BE2C (cell line): ENCODE measurements at regions not wholly inside any gene's neighbourhood (a gene's known extent, or its start where the extent isn't known, plus 50 kb on each side); places are given as distances from the start of the nearest gene placed in this dataset.

Source experiments
- DNase-seq: peaks from one replicate; pipeline ENCODE4 v3.0.0-alpha.2; 2020
- H3K27me3 ChIP-seq: fragments of 250-450 bp; sonication (Bioruptor Pico); 2 replicates; pipeline ENCODE4 v1.5.1; 2020; ENCODE audit warnings: mild to moderate bottlenecking
- H3K36me3 ChIP-seq: fragments of 250-450 bp; sonication (Bioruptor Pico); 2 replicates; pipeline ENCODE4 v1.5.1; 2020; ENCODE audit warnings: mild to moderate bottlenecking
- H3K4me1 ChIP-seq: fragments of 250-450 bp; sonication (Bioruptor Pico); 2 replicates; pipeline ENCODE4 v1.5.1; 2020
- H3K4me3 ChIP-seq: 2 replicates; pipeline ENCODE4 v1.5.1; 2011; ENCODE audit warnings: low read depth, low read length
- H3K9me3 ChIP-seq: fragments of 250-450 bp; sonication (Bioruptor Pico); 2 replicates; pipeline ENCODE4 v1.5.1; 2020
- CTCF ChIP-seq: IDR thresholded peaks from 2 replicates; pipeline ENCODE4 v1.5.1; 2012; ENCODE audit warnings: mild to moderate bottlenecking, low read depth, low read length

DNA sequence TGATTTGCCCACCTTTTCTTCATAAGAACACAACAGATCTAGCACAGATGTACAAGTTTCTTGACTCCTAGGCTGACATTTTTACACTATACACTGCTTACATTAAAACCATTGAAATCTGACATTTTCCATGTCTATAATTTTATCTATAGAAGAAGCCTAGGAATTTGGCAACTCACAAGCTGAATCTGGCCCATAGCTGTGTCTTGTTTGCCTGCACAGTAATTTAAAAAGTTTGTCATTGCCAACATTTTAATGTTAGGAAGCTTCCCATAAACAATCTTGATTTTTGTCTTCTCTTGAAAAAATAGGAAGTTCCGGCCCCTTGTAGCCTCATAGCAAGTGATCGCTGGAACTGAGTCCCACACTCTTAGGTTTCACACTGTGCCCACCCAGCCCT, 394.6 kb upstream of the AZI2 start:
- H3K36me3 ChIP-seq: no peaks in the 10 kb centered on the region
- TF ChIP-seq CTCF: no peak
- DNase-seq: no peak

DNA sequence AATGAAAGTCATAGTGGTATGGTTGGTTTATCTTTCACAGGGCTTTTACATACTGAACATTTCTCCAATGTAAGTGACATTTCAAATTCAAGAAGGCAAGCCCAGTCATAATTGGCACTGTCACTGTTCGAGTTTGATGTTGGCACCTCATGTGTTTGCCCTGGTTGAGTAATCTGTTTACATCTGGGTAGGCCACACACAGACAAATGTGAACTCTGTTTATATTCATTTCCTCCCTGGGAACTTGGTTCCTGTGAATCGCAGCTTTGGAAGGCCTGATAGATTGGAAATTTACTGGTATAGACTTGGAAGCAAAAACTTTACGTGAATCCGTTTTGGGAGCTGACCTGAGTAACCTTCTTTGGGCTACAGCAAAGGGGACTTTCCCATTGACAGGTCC, 395.2 kb upstream of the AZI2 start:
- no peak for DNase-seq

More for the DNA sequence above, 394.6 kb upstream of the AZI2 start:
- Histone ChIP-seq H3K9me3 (no peaks in the 10 kb centered on the region), H3K27me3 (no peaks in the 10 kb centered on the region), H3K4me3 (no peak overlapping the region), H3K4me1 (no peaks in the 10 kb centered on the region; the same call in 1 of the 2 replicates)

GRCh38 chr3:28745436-28745835, 396.8 kb upstream of the AZI2 start:
- no peak for DNase-seq
- Histone ChIP-seq H3K27me3 (no peaks in the 10 kb centered on the region), H3K4me3 (no peak overlapping the region), H3K36me3 (no peaks in the 10 kb centered on the region), H3K9me3 (no peaks in the 10 kb centered on the region), H3K4me1 (no peaks in the 10 kb centered on the region; the same call in 1 of the 2 replicates)
- TF ChIP-seq CTCF: no peak

More for the DNA sequence above, 395.2 kb upstream of the AZI2 start:
- Histone ChIP-seq H3K4me1 (no peaks in the 10 kb centered on the region; the same call in 1 of the 2 replicates), H3K9me3 (no peaks in the 10 kb centered on the region), H3K4me3 (no peak overlapping the region), H3K27me3 (no peaks in the 10 kb centered on the region), H3K36me3 (no peaks in the 10 kb centered on the region)
- TF ChIP-seq CTCF: no peak

DNA sequence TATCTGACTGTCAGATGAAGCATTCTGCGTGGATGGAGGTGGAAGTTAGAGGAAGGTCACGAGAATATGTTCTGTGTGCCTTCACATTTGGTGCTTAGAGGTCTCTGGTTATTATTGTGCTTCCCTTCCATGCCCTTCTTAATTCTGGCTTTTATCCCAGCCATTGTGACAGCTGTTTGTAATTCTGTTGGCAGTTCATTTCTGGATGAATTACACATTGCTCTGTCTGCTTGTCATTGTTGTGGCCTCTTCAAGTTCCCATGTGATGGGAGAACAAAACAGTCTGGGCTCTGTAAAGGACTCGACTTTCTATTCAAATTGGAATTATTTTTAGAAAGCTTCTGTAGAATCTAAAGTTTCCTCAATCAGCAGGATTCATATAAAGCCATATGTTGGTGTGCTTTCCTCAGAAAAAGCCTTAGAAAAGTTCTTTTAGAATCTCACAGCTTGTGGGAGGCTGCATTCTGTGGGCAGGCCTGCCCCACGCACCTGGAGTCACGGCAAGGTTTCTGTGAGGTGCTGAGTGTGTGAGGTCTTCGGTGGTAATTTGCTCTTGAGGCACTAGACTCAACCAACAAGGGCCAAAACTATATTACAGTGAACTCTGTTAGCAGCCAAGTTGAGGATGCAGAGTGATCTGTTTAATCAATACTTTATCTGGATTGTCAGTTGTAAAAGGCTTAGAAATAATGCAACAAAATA, 397.4 kb upstream of the AZI2 start:
- Histone ChIP-seq H3K4me3 (no peak overlapping the region), H3K9me3 (no peaks in the 10 kb centered on the region), H3K36me3 (no peaks in the 10 kb centered on the region), H3K4me1 (no peaks in the 10 kb centered on the region; the same call in 1 of the 2 replicates), H3K27me3 (no peaks in the 10 kb centered on the region)
- no peak for DNase-seq
- TF ChIP-seq CTCF: no peak

GRCh38 chr3:28746990-28747389, 398.4 kb upstream of the AZI2 start:
- H3K4me1 ChIP-seq: no peaks in the 10 kb centered on the region; the same call in 1 of the 2 replicates
- TF ChIP-seq CTCF: no peak
- no peak overlapping the region for H3K4me3 ChIP-seq
- no peaks in the 10 kb centered on the region for H3K36me3 ChIP-seq
- DNase-seq: no peak
- no peaks in the 10 kb centered on the region for H3K27me3 ChIP-seq
- H3K9me3 ChIP-seq: no peaks in the 10 kb centered on the region

DNA sequence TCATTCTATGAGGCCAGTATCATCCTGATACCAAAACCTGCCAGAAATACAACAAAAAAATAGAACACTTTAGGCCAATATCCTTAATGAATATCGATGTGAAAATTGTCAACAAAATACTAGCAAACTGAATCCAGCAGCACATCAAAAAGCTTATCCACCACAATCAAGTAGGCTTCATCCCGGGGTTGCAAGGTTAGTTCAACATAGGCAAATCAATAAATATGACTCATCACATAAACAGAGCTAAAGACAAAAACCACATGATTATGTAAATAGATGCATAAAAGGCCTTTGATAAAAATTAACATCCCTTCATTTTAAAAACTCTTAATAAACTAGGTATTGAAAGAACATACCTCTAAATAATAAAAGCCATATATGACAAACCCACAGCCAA, 403.2 kb upstream of the AZI2 start:
- no peak for DNase-seq
- TF ChIP-seq CTCF: no peak
- Histone ChIP-seq H3K27me3 (no peaks in the 10 kb centered on the region), H3K4me3 (no peak overlapping the region), H3K9me3 (no peaks in the 10 kb centered on the region), H3K36me3 (no peaks in the 10 kb centered on the region), H3K4me1 (no peaks in the 10 kb centered on the region)
